ENCODE measurements at regions not wholly inside any gene's neighbourhood (a gene's known extent, or its start where the extent isn't known, plus 50 kb on each side); places are given as distances from the start of the nearest gene placed in this dataset.

GRCh38 chr3:157752956-157753786, 250.0 kb upstream of the VEPH1 start:
- no peak for TF ChIP-seq CTCF (IDR thresholded peaks at IDR 0.05)
- TF ChIP-seq POLR2A (IDR thresholded peaks at IDR 0.05): no peak

All from Peyer's patch (tissue), 4 donors.